ENCODE measurements at regions not wholly inside any gene's neighbourhood (a gene's known extent, or its start where the extent isn't known, plus 50 kb on each side); places are given as distances from the start of the nearest gene placed in this dataset.

GRCh38 chr12:94037444-94037843 is 110.9 kb upstream of the PLXNC1 start:
- Histone ChIP-seq H3K36me3 (no peaks in the 10 kb centered on the region), H3K9me3 (peaks cover 0 to 25% (median 2%) of the 10 kb centered on the region in 11 donors), H3K27ac (no peak overlapping the region), H3K4me3 (no peak overlapping the region), H3K4me1 (peaks cover 0 to 14% (median 0%) of the 10 kb centered on the region in 9 donors), H3K27me3 (no peaks in the 10 kb centered on the region)
- intact Hi-C loops (cut with DNase I): loop anchor here in 1 of 10 donors (5.0 kb wide), 1 partner anchor 45 kb away; no protein-coding TSS in a partner anchor
- DNase-seq (peak in 1 of 2 donors; percentile 25), ATAC-seq (peak; percentile 16 to 77 (median 34))
- WGBS, 2 donors: 29 to 39% methylated on average over 4 of the region's 4 CpGs
- no peak for TF ChIP-seq CTCF (IDR thresholded peaks at IDR 0.05)

GRCh38 chr12:94038605-94039004 is 109.8 kb upstream of the PLXNC1 start:
- no peak overlapping the region for H3K4me3 ChIP-seq
- H3K27me3 ChIP-seq: no peaks in the 10 kb centered on the region
- intact Hi-C loops (cut with DNase I): loop anchor here in 1 of 10 donors (5.0 kb wide), 1 partner anchor 46 kb away; no protein-coding TSS in a partner anchor
- ATAC-seq: no peak
- DNase-seq: no peak
- WGBS, 2 donors: 89 to 94% methylated on average over 2 of the region's 2 CpGs
- H3K36me3 ChIP-seq: no peaks in the 10 kb centered on the region
- H3K9me3 ChIP-seq: peaks cover 0 to 25% (median 2%) of the 10 kb centered on the region in 11 donors
- TF ChIP-seq CTCF (IDR thresholded peaks at IDR 0.05): no peak
- H3K4me1 ChIP-seq: peaks cover 0 to 14% (median 0%) of the 10 kb centered on the region in 9 donors
- no peak overlapping the region for H3K27ac ChIP-seq

- DNase-seq (no peak), ATAC-seq (no peak)
- no peaks in the 10 kb centered on the region for H3K36me3 ChIP-seq
- peaks cover 0 to 23% (median 2%) of the 10 kb centered on the region in 11 donors for H3K9me3 ChIP-seq
- peaks cover 0 to 14% (median 0%) of the 10 kb centered on the region in 9 donors for H3K4me1 ChIP-seq
- H3K27me3 ChIP-seq: no peaks in the 10 kb centered on the region
- no peak overlapping the region for H3K4me3 ChIP-seq
- intact Hi-C loops (cut with DNase I): loop anchor here in 1 of 10 donors (5.0 kb wide), 1 partner anchor 47 kb away; no protein-coding TSS in a partner anchor
- peak overlapping the region in 2 of 10 donors; percentile 20 to 57 for H3K27ac ChIP-seq
- no peak for TF ChIP-seq CTCF (IDR thresholded peaks at IDR 0.05)
Measured at GRCh38 chr12:94039199-94039840, 109.1 kb upstream of the PLXNC1 start.

GRCh38 chr12:94039914-94040313 is 108.5 kb upstream of the PLXNC1 start:
- no peaks in the 10 kb centered on the region for H3K36me3 ChIP-seq
- H3K27ac ChIP-seq: peak overlapping the region in 2 of 10 donors; percentile 20 to 57
- TF ChIP-seq CTCF (IDR thresholded peaks at IDR 0.05): no peak
- ATAC-seq (peak in 7 of 8 donors; percentile 23 to 78 (median 59)), DNase-seq (no peak)
- peaks cover 0 to 21% (median 2%) of the 10 kb centered on the region in 11 donors for H3K9me3 ChIP-seq
- H3K4me1 ChIP-seq: peaks cover 0 to 14% (median 0%) of the 10 kb centered on the region in 9 donors
- H3K27me3 ChIP-seq: no peaks in the 10 kb centered on the region
- 72 to 83% methylated on average over 5 of the region's 5 CpGs for WGBS, 2 donors
- no peak overlapping the region for H3K4me3 ChIP-seq
- intact Hi-C loops (cut with DNase I): loop anchor here in 1 of 10 donors (5.0 kb wide), 1 partner anchor 48 kb away; no protein-coding TSS in a partner anchor
